ENCODE measurements at regions not wholly inside any gene's neighbourhood (a gene's known extent, or its start where the extent isn't known, plus 50 kb on each side); places are given as distances from the start of the nearest gene placed in this dataset.

DNA sequence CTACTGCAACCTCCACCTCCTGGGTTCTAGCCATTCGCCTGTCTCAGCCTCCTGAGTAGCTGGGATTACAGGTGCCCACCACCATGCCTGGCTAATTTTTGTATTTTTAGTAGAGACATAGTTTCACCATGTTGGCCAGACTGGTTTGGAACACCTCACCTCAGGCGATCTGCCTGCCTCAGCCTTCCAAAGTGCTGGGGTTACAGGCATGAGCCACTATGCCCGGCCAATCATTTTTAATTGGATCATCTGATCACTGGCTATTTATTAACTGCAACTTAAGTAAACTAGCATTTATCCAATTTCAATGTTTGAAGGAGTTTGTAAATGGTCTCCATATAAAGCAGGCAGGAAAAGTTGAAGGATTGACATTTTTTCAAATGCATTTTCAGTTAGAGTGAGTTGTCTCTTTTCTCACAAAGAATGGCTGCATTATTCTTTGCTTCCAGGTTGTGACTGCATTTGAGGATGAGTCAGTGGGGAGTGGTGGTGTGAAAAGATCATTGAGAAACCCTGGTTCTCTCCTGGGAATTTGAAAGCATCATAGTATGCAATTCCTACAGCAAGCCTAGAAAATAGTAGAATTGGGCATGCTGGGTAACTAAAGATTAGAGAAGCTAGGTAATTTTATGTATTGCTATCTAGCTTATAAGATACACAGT lies 431.1 kb upstream of the ZEB2 start:
- TF ChIP-seq, protein P1, sequence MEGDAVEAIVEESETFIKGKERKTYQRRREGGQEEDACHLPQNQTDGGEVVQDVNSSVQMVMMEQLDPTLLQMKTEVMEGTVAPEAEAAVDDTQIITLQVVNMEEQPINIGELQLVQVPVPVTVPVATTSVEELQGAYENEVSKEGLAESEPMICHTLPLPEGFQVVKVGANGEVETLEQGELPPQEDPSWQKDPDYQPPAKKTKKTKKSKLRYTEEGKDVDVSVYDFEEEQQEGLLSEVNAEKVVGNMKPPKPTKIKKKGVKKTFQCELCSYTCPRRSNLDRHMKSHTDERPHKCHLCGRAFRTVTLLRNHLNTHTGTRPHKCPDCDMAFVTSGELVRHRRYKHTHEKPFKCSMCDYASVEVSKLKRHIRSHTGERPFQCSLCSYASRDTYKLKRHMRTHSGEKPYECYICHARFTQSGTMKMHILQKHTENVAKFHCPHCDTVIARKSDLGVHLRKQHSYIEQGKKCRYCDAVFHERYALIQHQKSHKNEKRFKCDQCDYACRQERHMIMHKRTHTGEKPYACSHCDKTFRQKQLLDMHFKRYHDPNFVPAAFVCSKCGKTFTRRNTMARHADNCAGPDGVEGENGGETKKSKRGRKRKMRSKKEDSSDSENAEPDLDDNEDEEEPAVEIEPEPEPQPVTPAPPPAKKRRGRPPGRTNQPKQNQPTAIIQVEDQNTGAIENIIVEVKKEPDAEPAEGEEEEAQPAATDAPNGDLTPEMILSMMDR (IDR thresholded peaks at IDR 0.05) = no peak
- TF ChIP-seq EZH2 (IDR thresholded peaks at IDR 0.05; ENCODE audit: borderline replicate concordance, insufficient read depth, low read depth, low read length, poor library complexity, severe bottlenecking) = no peak
